Karpas-422 (cell line): ENCODE measurements at regions not wholly inside any gene's neighbourhood (a gene's known extent, or its start where the extent isn't known, plus 50 kb on each side); places are given as distances from the start of the nearest gene placed in this dataset.

Source experiments
- DNase-seq: peaks from one replicate; pipeline ENCODE4 v3.0.0-alpha.2; 2015
- H2AFZ ChIP-seq: fragments of 200-600 bp; sonication (generic); 2 replicates; pipeline ENCODE4 v1.6.1; 2014; ENCODE audit warnings: antibody characterized with exemption, low read length, mixed read lengths
- H3K27ac ChIP-seq: fragments of 200-600 bp; sonication (generic); 2 replicates; pipeline ENCODE4 v1.5.1; 2014; ENCODE audit warnings: mild to moderate bottlenecking, low read length, moderate library complexity
- H3K27me3 ChIP-seq: fragments of 200-600 bp; sonication (generic); 2 replicates; pipeline ENCODE4 v1.6.1; 2014; ENCODE audit warnings: low read length, mixed read lengths
- H3K36me3 ChIP-seq: fragments of 200-600 bp; sonication (generic); 2 replicates; pipeline ENCODE4 v1.6.1; 2014; ENCODE audit warnings: low read length, mixed read lengths; ENCODE audit not compliant: insufficient read depth
- H3K4me1 ChIP-seq: fragments of 200-600 bp; sonication (generic); 2 replicates; pipeline ENCODE4 v1.6.1; 2014; ENCODE audit warnings: mild to moderate bottlenecking, low read length, mixed read lengths
- H3K4me2 ChIP-seq: fragments of 200-600 bp; sonication (generic); 2 replicates; pipeline ENCODE4 v1.6.1; 2014; ENCODE audit warnings: low read length, low read depth, mild to moderate bottlenecking; ENCODE audit not compliant: poor library complexity, severe bottlenecking
- H3K4me3 ChIP-seq: fragments of 200-600 bp; sonication (generic); 2 replicates; pipeline ENCODE4 v1.5.1; 2014; ENCODE audit warnings: mild to moderate bottlenecking, antibody characterized with exemption, low read length, mixed read lengths
- H3K79me2 ChIP-seq: fragments of 200-600 bp; sonication (generic); 2 replicates; pipeline ENCODE4 v1.6.1; 2014; ENCODE audit warnings: mild to moderate bottlenecking, low read length, mixed read lengths
- H3K9ac ChIP-seq: fragments of 200-600 bp; sonication (generic); 2 replicates; pipeline ENCODE4 v1.6.0; 2014; ENCODE audit warnings: low read length
- H3K9me2 ChIP-seq: fragments of 200-600 bp; sonication (generic), shearing (Covaris generic); replicated peaks from 2 replicates; pipeline ENCODE4 v1.6.0; 2014; ENCODE audit warnings: mild to moderate bottlenecking, low read length, moderate library complexity; ENCODE audit not compliant: insufficient read depth
- H3K9me3 ChIP-seq: fragments of 300-700, 200-600 bp; sonication (generic); 2 replicates; pipeline ENCODE4 v1.6.1; 2014; ENCODE audit warnings: low read length, mixed read lengths
- H4K20me1 ChIP-seq: fragments of 200-600 bp; sonication (generic); 2 replicates; pipeline ENCODE4 v1.6.1; 2014; ENCODE audit warnings: mild to moderate bottlenecking, antibody characterized with exemption, low read length, low read depth; ENCODE audit not compliant: insufficient read depth

- Histone ChIP-seq H4K20me1 (no peaks in the 10 kb centered on the region), H3K4me3 (no peak overlapping the region), H3K9me2 (no peaks in the 10 kb centered on the region), H3K9me3 (no peaks in the 10 kb centered on the region), H3K79me2 (no peaks in the 10 kb centered on the region), H3K9ac (no peak overlapping the region), H3K4me2 (no peak overlapping the region), H3K36me3 (no peaks in the 10 kb centered on the region), H3K27ac (no peak overlapping the region), H3K4me1 (no peaks in the 10 kb centered on the region), H3K27me3 (no peaks in the 10 kb centered on the region), H2AFZ (no peak overlapping the region)
- no peak for DNase-seq
Measured at GRCh38 chr17:33487187-33487879, 194.2 kb upstream of the ASIC2 start.

GRCh38 chr17:33491871-33492481, 198.9 kb upstream of the ASIC2 start:
- Histone ChIP-seq H3K79me2 (no peaks in the 10 kb centered on the region), H3K9me3 (no peaks in the 10 kb centered on the region), H3K4me3 (no peak overlapping the region), H3K4me1 (no peaks in the 10 kb centered on the region), H3K9ac (no peak overlapping the region), H2AFZ (no peak overlapping the region), H3K27ac (no peak overlapping the region), H4K20me1 (no peaks in the 10 kb centered on the region), H3K36me3 (no peaks in the 10 kb centered on the region), H3K9me2 (no peaks in the 10 kb centered on the region), H3K4me2 (no peak overlapping the region), H3K27me3 (no peaks in the 10 kb centered on the region)
- DNase-seq, result no peak

GRCh38 chr17:33492731-33493265, 199.7 kb upstream of the ASIC2 start:
- Histone ChIP-seq H3K9ac (no peak overlapping the region), H3K4me1 (no peaks in the 10 kb centered on the region), H3K27ac (no peak overlapping the region), H3K79me2 (no peaks in the 10 kb centered on the region), H3K27me3 (no peaks in the 10 kb centered on the region), H4K20me1 (no peaks in the 10 kb centered on the region), H3K4me2 (no peak overlapping the region), H2AFZ (no peak overlapping the region), H3K9me2 (no peaks in the 10 kb centered on the region), H3K4me3 (no peak overlapping the region), H3K36me3 (no peaks in the 10 kb centered on the region), H3K9me3 (no peaks in the 10 kb centered on the region)
- DNase-seq, result no peak

GRCh38 chr17:33493566-33493965, 200.5 kb upstream of the ASIC2 start:
- Histone ChIP-seq H3K4me1 (no peaks in the 10 kb centered on the region), H3K27ac (no peak overlapping the region), H3K9ac (no peak overlapping the region), H4K20me1 (no peaks in the 10 kb centered on the region), H3K9me3 (no peaks in the 10 kb centered on the region), H3K4me3 (no peak overlapping the region), H3K36me3 (no peaks in the 10 kb centered on the region), H3K27me3 (no peaks in the 10 kb centered on the region), H2AFZ (no peak overlapping the region), H3K79me2 (no peaks in the 10 kb centered on the region), H3K4me2 (no peak overlapping the region), H3K9me2 (no peaks in the 10 kb centered on the region)
- DNase-seq, result no peak

GRCh38 chr17:33494151-33494550, 201.1 kb upstream of the ASIC2 start:
- H3K9me3 ChIP-seq, result no peaks in the 10 kb centered on the region
- H3K4me2 ChIP-seq, result no peak overlapping the region
- no peaks in the 10 kb centered on the region for H3K36me3 ChIP-seq
- no peaks in the 10 kb centered on the region for H3K27me3 ChIP-seq
- H3K4me1 ChIP-seq, result no peaks in the 10 kb centered on the region
- DNase-seq, result no peak
- H3K9me2 ChIP-seq, result no peaks in the 10 kb centered on the region
- no peak overlapping the region for H3K9ac ChIP-seq
- no peaks in the 10 kb centered on the region for H3K79me2 ChIP-seq
- H3K27ac ChIP-seq, result no peak overlapping the region
- no peak overlapping the region for H3K4me3 ChIP-seq
- H2AFZ ChIP-seq, result no peak overlapping the region
- H4K20me1 ChIP-seq, result no peaks in the 10 kb centered on the region

- no peak overlapping the region for H3K27ac ChIP-seq
- no peak overlapping the region for H2AFZ ChIP-seq
- no peaks in the 10 kb centered on the region for H3K9me2 ChIP-seq
- H3K9me3 ChIP-seq, result no peaks in the 10 kb centered on the region
- no peaks in the 10 kb centered on the region for H3K27me3 ChIP-seq
- no peaks in the 10 kb centered on the region for H4K20me1 ChIP-seq
- no peak overlapping the region for H3K4me2 ChIP-seq
- no peak overlapping the region for H3K9ac ChIP-seq
- no peaks in the 10 kb centered on the region for H3K36me3 ChIP-seq
- DNase-seq, result no peak
- no peaks in the 10 kb centered on the region for H3K79me2 ChIP-seq
- H3K4me3 ChIP-seq, result no peak overlapping the region
- H3K4me1 ChIP-seq, result no peaks in the 10 kb centered on the region
Measured at GRCh38 chr17:33497623-33498022, 204.5 kb upstream of the ASIC2 start.

GRCh38 chr17:33498069-33498468, 205.0 kb upstream of the ASIC2 start:
- no peak for DNase-seq
- Histone ChIP-seq H3K4me3 (no peak overlapping the region), H3K4me1 (no peaks in the 10 kb centered on the region), H2AFZ (no peak overlapping the region), H3K4me2 (no peak overlapping the region), H3K36me3 (no peaks in the 10 kb centered on the region), H3K9me3 (no peaks in the 10 kb centered on the region), H3K9ac (no peak overlapping the region), H3K27me3 (no peaks in the 10 kb centered on the region), H4K20me1 (no peaks in the 10 kb centered on the region), H3K79me2 (no peaks in the 10 kb centered on the region), H3K27ac (no peak overlapping the region), H3K9me2 (no peaks in the 10 kb centered on the region)

- no peak overlapping the region for H3K4me3 ChIP-seq
- H3K36me3 ChIP-seq, result no peaks in the 10 kb centered on the region
- no peak overlapping the region for H2AFZ ChIP-seq
- no peak overlapping the region for H3K4me2 ChIP-seq
- H3K9me3 ChIP-seq, result no peaks in the 10 kb centered on the region
- no peak for DNase-seq
- no peaks in the 10 kb centered on the region for H3K27me3 ChIP-seq
- H3K9me2 ChIP-seq, result no peaks in the 10 kb centered on the region
- no peaks in the 10 kb centered on the region for H3K4me1 ChIP-seq
- no peak overlapping the region for H3K9ac ChIP-seq
- H4K20me1 ChIP-seq, result no peaks in the 10 kb centered on the region
- H3K27ac ChIP-seq, result no peak overlapping the region
- no peaks in the 10 kb centered on the region for H3K79me2 ChIP-seq
Measured at GRCh38 chr17:33499040-33499439, 205.9 kb upstream of the ASIC2 start.
